CD4-positive, alpha-beta T cell treated with Interleukin-4 for 4 hours (primary cell): ENCODE measurements at regions not wholly inside any gene's neighbourhood (a gene's known extent, or its start where the extent isn't known, plus 50 kb on each side); places are given as distances from the start of the nearest gene placed in this dataset.

Source experiments
- DNase-seq: peaks from one replicate; pipeline ENCODE4 v3.0.0-alpha.2; 2020

DNA sequence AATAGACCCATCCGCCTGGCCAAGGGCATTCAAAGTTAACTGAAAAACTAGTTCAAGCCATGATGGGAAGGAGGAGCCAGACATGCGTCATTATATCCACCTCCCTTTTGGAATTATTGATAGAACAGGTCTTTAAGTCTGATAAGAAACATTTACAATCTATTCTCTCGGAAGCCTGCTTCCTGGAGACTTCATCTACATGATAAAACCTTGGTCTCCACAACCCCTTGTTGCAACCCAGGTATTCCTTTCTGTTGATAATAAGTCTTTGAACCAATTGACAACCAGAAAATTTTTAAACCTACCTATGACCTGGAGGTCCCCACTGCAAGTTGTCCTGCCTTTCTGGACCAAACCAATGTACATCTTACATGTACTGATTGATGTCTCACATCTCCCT, 451.3 kb downstream of the NAF1 start:
- no peak for DNase-seq

GRCh38 chr4:162707962-162708361, 458.7 kb downstream of the NAF1 start:
- no peak for DNase-seq

- no peak for DNase-seq
Measured at GRCh38 chr4:162706632-162707031, 460.1 kb downstream of the NAF1 start.

DNA sequence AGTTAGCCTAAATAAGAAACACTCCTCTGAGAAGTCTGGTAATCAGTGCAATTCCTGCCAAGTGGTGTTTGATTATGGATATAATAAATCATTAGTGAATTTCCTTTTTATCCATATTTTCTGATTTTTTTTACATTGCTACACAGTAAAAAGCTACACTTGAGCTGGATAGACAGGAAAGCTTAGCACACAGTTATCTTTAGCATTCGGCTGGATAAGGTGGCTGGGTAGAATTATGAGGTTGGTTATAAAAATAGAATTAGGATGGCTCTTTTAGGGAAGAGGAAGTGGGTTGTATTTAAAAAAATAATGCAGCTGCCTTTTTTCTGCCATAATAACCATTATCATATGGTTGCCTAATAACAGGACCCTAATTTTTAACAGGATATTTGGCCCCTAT, 460.6 kb downstream of the NAF1 start:
- DNase-seq: no peak

GRCh38 chr4:162705130-162705803, 461.4 kb downstream of the NAF1 start:
- DNase-seq: no peak

DNA sequence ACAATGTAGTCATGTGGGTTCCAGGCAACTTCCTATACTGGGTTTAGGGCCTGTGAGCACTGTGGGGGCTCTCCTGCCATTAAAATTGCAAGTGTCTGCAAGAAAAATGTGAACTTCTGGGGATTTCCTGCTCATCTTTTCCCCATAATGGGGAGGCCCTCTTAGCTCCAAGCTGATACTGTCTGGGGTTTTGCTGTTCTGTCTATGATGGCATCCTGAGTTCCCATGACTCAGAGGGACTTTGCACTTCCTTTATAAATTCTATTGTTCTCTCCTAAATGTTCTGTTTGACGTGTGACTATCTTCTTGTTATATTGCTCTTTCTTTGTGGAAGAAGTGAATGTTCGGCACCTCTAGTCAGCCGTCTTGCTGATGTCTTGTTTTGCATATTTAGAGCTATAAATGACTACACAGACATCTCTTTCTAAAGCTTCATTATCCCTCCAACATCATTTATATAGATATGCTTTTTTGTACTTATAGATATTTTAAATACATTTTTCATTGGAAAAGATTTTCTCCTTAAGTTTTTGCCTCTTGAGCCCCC, 465.8 kb downstream of the NAF1 start:
- no peak for DNase-seq

- DNase-seq: no peak
Measured at GRCh38 chr4:162700358-162700757, 466.3 kb downstream of the NAF1 start.

- no peak for DNase-seq
Measured at GRCh38 chr4:162699629-162700028, 467.1 kb downstream of the NAF1 start.

DNA sequence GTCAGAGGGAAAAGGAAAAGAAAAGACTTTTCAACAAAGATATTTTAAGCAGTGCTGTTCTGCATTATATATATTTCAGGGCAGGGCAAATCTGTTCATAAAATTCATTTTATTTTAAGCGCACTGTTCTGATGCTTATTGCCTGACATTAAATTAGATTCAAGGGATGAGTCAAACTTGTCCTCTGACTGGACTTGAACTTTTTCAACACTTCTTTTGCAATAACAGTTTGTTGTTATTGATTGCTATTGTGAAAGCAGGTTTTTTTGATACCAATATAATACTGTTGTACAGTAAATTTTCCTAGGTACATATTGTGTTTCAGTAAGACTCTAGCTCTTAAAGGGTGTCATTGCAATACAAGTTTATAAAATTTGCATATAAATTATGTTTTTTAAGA, 481.3 kb downstream of the NAF1 start:
- no peak for DNase-seq

- no peak for DNase-seq
Measured at GRCh38 chr4:162684998-162685397, 481.7 kb downstream of the NAF1 start.

DNA sequence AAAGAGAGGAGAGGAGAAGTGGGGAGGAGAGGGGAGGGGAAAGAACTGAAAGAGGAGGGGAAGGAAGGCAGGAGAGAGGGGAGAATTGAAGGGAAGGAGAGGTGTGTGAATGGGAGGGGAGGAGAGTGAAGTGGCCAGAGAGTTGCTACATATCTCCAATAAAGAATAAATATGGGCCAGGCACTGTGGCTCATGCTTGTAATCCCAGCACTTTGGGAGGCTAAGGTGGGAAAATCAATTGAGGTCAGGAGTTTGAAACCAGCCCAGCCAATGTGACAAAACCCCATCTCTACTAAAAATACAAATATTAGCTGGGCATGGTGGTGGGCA, 482.4 kb downstream of the NAF1 start:
- no peak for DNase-seq

- DNase-seq: no peak
Measured at GRCh38 chr4:162683659-162684370, 482.9 kb downstream of the NAF1 start.

DNA sequence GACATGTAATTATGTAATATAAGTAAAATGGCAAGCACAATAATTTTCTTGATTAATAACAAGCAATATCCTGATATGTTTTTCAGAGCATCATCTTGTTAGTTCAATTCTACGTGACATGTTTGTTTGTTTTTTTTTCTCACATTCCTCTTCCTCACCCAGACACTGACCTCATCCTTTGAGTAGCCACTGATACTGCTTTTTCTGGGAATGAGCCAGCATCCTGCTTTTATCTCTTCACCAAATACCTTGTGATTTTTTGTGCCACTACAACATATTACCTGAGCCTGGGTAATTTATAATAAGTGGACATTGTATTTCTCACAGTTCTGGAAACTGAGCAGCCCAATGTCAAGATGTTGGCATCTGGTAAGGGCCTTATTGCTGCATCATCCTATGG, 484.0 kb downstream of the NAF1 start:
- no peak for DNase-seq

GRCh38 chr4:162681212-162681611, 485.5 kb downstream of the NAF1 start:
- no peak for DNase-seq

DNA sequence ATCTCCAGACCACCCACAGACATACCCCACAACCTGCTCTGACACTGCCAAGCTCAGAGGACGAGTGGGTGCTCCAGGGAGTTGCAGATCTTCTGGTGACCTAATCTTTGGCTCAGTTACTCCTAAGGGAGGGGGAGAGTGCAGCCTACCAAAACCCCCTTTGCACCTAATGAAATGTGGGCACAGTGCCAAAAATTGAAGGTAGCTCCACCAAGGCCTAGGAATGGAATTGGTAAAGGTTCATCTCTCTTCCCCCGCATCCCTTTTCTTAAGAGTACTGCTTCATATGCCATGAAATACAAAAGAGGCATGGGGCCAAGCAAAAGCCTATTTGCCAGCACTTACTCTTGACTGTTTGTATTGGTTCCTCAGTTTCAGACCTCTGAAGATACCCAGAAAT, 491.0 kb downstream of the NAF1 start:
- DNase-seq: no peak

GRCh38 chr4:162661913-162662312, 498.1 kb upstream of the FSTL5 start:
- DNase-seq: no peak

DNA sequence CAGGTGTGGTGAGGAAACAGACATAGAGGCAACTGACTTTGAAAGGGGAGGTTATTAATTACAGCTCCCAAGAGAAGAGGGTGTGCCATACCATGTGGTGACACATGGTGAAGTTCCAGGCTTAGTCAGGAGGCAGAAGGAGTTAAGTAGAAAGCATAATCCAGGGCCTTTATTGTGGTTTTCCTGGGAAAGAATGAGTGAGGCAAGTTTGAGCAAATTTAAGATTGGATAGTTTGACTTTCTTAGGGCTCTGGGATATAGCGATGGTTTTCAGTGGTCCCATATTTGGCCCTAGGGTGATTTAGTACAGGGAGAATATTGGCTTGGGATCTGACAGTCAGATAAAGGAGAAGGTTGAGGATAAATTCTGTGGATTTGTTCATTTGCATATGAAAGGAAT, 495.9 kb upstream of the FSTL5 start:
- no peak for DNase-seq

- no peak for DNase-seq
Measured at GRCh38 chr4:162657966-162658365, 494.2 kb upstream of the FSTL5 start.

GRCh38 chr4:162650166-162650565, 486.4 kb upstream of the FSTL5 start:
- no peak for DNase-seq

GRCh38 chr4:162645381-162645780, 481.6 kb upstream of the FSTL5 start:
- DNase-seq: no peak

DNA sequence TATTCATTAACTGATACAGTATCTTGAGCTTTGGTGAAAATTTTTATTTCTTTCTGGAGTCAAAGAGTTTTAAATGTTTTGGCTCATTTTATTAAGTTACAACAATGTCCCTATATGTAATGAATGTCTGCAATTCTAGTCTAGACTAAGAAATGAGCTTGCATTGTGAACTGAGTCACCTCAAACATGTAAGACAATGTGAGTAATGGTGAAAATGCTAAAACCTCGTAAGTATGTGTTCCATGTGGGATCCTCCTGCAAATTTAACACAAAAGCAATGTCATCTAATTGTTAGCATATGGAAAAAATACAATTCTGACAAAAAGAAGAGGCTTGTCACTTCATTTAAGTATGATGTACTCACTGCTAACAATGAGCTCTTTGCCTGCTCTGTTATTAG, 480.5 kb upstream of the FSTL5 start:
- DNase-seq: no peak

GRCh38 chr4:162640152-162640551, 476.4 kb upstream of the FSTL5 start:
- no peak for DNase-seq

GRCh38 chr4:162634390-162634789, 470.6 kb upstream of the FSTL5 start:
- DNase-seq: no peak

DNA sequence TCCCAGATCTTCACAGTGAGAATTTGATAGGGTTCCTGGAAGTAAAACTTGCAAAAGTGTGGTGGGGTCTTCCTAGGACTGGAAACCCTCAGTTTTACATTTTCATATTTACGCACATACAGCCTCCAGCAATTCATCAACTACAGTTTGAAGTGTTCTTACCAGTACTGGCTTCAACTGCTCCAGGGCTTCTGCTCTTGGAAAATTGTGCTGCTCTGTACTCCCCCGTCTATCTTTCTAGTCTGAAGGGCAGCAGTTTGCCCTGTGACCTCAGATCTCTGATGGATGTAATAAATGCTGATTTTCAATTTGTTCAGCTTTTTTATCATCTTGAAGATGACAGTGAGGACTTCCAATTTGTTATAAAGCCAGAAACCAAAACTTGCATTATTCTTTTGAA, 458.9 kb upstream of the FSTL5 start:
- no peak for DNase-seq

DNA sequence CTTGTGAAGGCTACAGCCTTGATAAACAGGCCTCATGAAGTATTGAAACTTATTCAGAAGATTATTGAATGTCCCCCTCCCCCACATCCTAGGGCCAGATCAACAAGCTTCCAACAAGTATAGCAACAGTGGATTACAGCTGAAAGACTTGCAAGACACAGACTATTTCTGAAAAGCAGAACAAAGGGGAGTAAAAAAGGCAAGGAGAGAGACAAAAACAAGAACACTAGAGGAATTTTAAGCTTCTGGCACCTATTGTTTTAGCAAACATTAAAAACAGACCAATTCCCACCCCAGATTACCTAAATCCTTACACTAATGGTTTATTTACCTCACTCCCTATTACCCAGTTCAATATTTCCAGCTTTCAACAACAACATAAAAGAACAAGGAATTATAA, 446.3 kb upstream of the FSTL5 start:
- DNase-seq: no peak
